ENCODE measurements at regions not wholly inside any gene's neighbourhood (a gene's known extent, or its start where the extent isn't known, plus 50 kb on each side); places are given as distances from the start of the nearest gene placed in this dataset.

- Mint-ChIP-seq H3K9me3 (peaks cover 2% of the 10 kb centered on the region), H3K27me3 (peaks cover 6% of the 10 kb centered on the region), H3K4me1 (ENCODE audit: low read depth) (no peaks in the 10 kb centered on the region), H3K36me3 (ENCODE audit: low read depth) (no peaks in the 10 kb centered on the region), H3K27ac (no peak overlapping the region), H3K4me3 (no peak overlapping the region)
- H3K4me1 ChIP-seq (ENCODE audit: insufficient read depth, low read length): no peaks in the 10 kb centered on the region
- CTCF ChIA-PET: no interaction called here
- DNase-seq: no peak
- H3K36me3 ChIP-seq (ENCODE audit: insufficient read depth, low read length): no peaks in the 10 kb centered on the region
- POLR2A ChIA-PET: no interaction called here
- TF ChIP-seq CTCF (IDR thresholded peaks at IDR 0.05): no peak
- peaks cover 0 to 8% of the 10 kb centered on the region in 2 experiments for H3K9me3 ChIP-seq (ENCODE audit: control insufficient read depth in 1 of 2, insufficient read depth in 1 of 2, low read length in 2 of 2)
- intact Hi-C loops (cut with DNase I, micrococcal nuclease): no loop called here
- ATAC-seq (ENCODE audit: poor library complexity): no peak
- no peak overlapping the region for H3K27ac ChIP-seq (ENCODE audit: low read depth in 1 of 2, low read length in 2 of 2)
- H3K4me3 ChIP-seq (ENCODE audit: low read length): no peak overlapping the region
- no peaks in the 10 kb centered on the region for H3K27me3 ChIP-seq (ENCODE audit: control insufficient read depth in 1 of 2, insufficient read depth in 2 of 2, low read length in 2 of 2)
These were observed 214.7 kb downstream of the RAD51AP2 start for GRCh38 chr2:17303521-17303920.

GRCh38 chr2:17303054-17303453 is 215.2 kb downstream of the RAD51AP2 start:
- peaks cover 0 to 8% of the 10 kb centered on the region in 2 experiments for H3K9me3 ChIP-seq (ENCODE audit: control insufficient read depth in 1 of 2, insufficient read depth in 1 of 2, low read length in 2 of 2)
- ATAC-seq (ENCODE audit: poor library complexity): no peak
- intact Hi-C loops (cut with DNase I, micrococcal nuclease): no loop called here
- no peak overlapping the region for H3K27ac ChIP-seq (ENCODE audit: low read depth in 1 of 2, low read length in 2 of 2)
- H3K27me3 Mint-ChIP-seq: peaks cover 1% of the 10 kb centered on the region
- ChIA-PET POLR2A (no interaction called here), CTCF (no interaction called here)
- no peaks in the 10 kb centered on the region for H3K36me3 ChIP-seq (ENCODE audit: insufficient read depth, low read length)
- DNase-seq: no peak
- H3K9me3 Mint-ChIP-seq: peaks cover 2% of the 10 kb centered on the region
- no peak for TF ChIP-seq CTCF (IDR thresholded peaks at IDR 0.05)
- no peaks in the 10 kb centered on the region for H3K36me3 Mint-ChIP-seq (ENCODE audit: low read depth)
- no peaks in the 10 kb centered on the region for H3K4me1 ChIP-seq (ENCODE audit: insufficient read depth, low read length)
- H3K27ac Mint-ChIP-seq: no peak overlapping the region
- no peaks in the 10 kb centered on the region for H3K27me3 ChIP-seq (ENCODE audit: control insufficient read depth in 1 of 2, insufficient read depth in 2 of 2, low read length in 2 of 2)
- H3K4me3 ChIP-seq (ENCODE audit: low read length): no peak overlapping the region
- H3K4me3 Mint-ChIP-seq: no peak overlapping the region
- H3K4me1 Mint-ChIP-seq (ENCODE audit: low read depth): no peaks in the 10 kb centered on the region

- peaks cover 0 to 8% of the 10 kb centered on the region in 2 experiments for H3K9me3 ChIP-seq (ENCODE audit: control insufficient read depth in 1 of 2, insufficient read depth in 1 of 2, low read length in 2 of 2)
- Mint-ChIP-seq H3K27me3 (no peaks in the 10 kb centered on the region), H3K27ac (no peak overlapping the region), H3K4me3 (no peak overlapping the region), H3K36me3 (ENCODE audit: low read depth) (no peaks in the 10 kb centered on the region), H3K9me3 (peaks cover 2% of the 10 kb centered on the region), H3K4me1 (ENCODE audit: low read depth) (no peaks in the 10 kb centered on the region)
- no peak for TF ChIP-seq CTCF (IDR thresholded peaks at IDR 0.05)
- no peaks in the 10 kb centered on the region for H3K36me3 ChIP-seq (ENCODE audit: insufficient read depth, low read length)
- DNase-seq: no peak
- ChIA-PET POLR2A (no interaction called here), CTCF (no interaction called here)
- no peak for ATAC-seq (ENCODE audit: poor library complexity)
- no peak overlapping the region for H3K4me3 ChIP-seq (ENCODE audit: low read length)
- no peaks in the 10 kb centered on the region for H3K4me1 ChIP-seq (ENCODE audit: insufficient read depth, low read length)
- no peaks in the 10 kb centered on the region for H3K27me3 ChIP-seq (ENCODE audit: control insufficient read depth in 1 of 2, insufficient read depth in 2 of 2, low read length in 2 of 2)
- intact Hi-C loops (cut with DNase I, micrococcal nuclease): no loop called here
- no peak overlapping the region for H3K27ac ChIP-seq (ENCODE audit: low read depth in 1 of 2, low read length in 2 of 2)
These were observed 216.0 kb downstream of the RAD51AP2 start for GRCh38 chr2:17302281-17302680.
